Stimulated activated CD8-positive, alpha-beta memory T cell treated with anti-CD3 and anti-CD28 coated beads, Interleukin-7, amount 100 ng/mL, for 24 hours (primary cell): ENCODE measurements at regions not wholly inside any gene's neighbourhood (a gene's known extent, or its start where the extent isn't known, plus 50 kb on each side); places are given as distances from the start of the nearest gene placed in this dataset.

Experiments
- DNase-seq: peaks from one replicate; pipeline ENCODE4 v3.0.0-alpha.2; 2020; ENCODE audit warnings: low read depth

- no peak for DNase-seq
Observed at GRCh38 chr2:133812826-133813617, 244.8 kb upstream of the NCKAP5 start.

- DNase-seq, result no peak
Observed at GRCh38 chr2:133814890-133815289, 246.6 kb upstream of the NCKAP5 start.

- DNase-seq, result no peak
Observed at GRCh38 chr2:133816037-133816436, 247.8 kb upstream of the NCKAP5 start.

GRCh38 chr2:133817680-133818566 lies 249.7 kb upstream of the NCKAP5 start:
- DNase-seq, result no peak

GRCh38 chr2:133818661-133819060 lies 250.4 kb upstream of the NCKAP5 start:
- no peak for DNase-seq

GRCh38 chr2:133819906-133820305 lies 251.6 kb upstream of the NCKAP5 start:
- no peak for DNase-seq

GRCh38 chr2:133821107-133821760 lies 253.0 kb upstream of the NCKAP5 start:
- no peak for DNase-seq

GRCh38 chr2:133822517-133823225 lies 254.4 kb upstream of the NCKAP5 start:
- no peak for DNase-seq

- no peak for DNase-seq
Observed at GRCh38 chr2:133823226-133823550, 254.9 kb upstream of the NCKAP5 start.

GRCh38 chr2:133824869-133825268 lies 256.6 kb upstream of the NCKAP5 start:
- no peak for DNase-seq

- DNase-seq, result no peak
Observed at GRCh38 chr2:133825778-133826177, 257.5 kb upstream of the NCKAP5 start.

- no peak for DNase-seq
Observed at GRCh38 chr2:133828913-133829312, 260.6 kb upstream of the NCKAP5 start.

- no peak for DNase-seq
Observed at GRCh38 chr2:133829450-133830020, 261.3 kb upstream of the NCKAP5 start.

- no peak for DNase-seq
Observed at GRCh38 chr2:133833746-133834145, 265.5 kb upstream of the NCKAP5 start.

GRCh38 chr2:133835821-133836619 lies 267.8 kb upstream of the NCKAP5 start:
- DNase-seq, result no peak

GRCh38 chr2:133836691-133837345 lies 268.6 kb upstream of the NCKAP5 start:
- no peak for DNase-seq

GRCh38 chr2:133837441-133838094 lies 269.3 kb upstream of the NCKAP5 start:
- DNase-seq, result no peak

- DNase-seq, result no peak
Observed at GRCh38 chr2:133838642-133839365, 270.5 kb upstream of the NCKAP5 start.

GRCh38 chr2:133839677-133840076 lies 271.4 kb upstream of the NCKAP5 start:
- DNase-seq, result no peak
